Ishikawa (cell line): ENCODE measurements at regions not wholly inside any gene's neighbourhood (a gene's known extent, or its start where the extent isn't known, plus 50 kb on each side); places are given as distances from the start of the nearest gene placed in this dataset.

Experiments used
- CREB1 ChIP-seq: IDR thresholded peaks from 2 replicates; pipeline ENCODE4 v1.6.1; 2012; ENCODE audit warnings: low read depth
- EGR1 ChIP-seq: IDR thresholded peaks from 2 replicates; pipeline ENCODE4 v1.6.1; 2012
- EP300 ChIP-seq: IDR thresholded peaks from 2 replicates; pipeline ENCODE4 v1.6.1; 2012; ENCODE audit warnings: borderline replicate concordance
- FOXM1 ChIP-seq: IDR thresholded peaks from 2 replicates; pipeline ENCODE4 v1.6.1; 2012; ENCODE audit warnings: low read depth, borderline replicate concordance
- RAD21 ChIP-seq: IDR thresholded peaks from 2 replicates; pipeline ENCODE4 v1.6.1; 2012; ENCODE audit warnings: low read depth
- TAF1 ChIP-seq: IDR thresholded peaks from 2 replicates; pipeline ENCODE4 v1.6.1; 2012; ENCODE audit warnings: low read depth, mild to moderate bottlenecking
- TCF12 ChIP-seq: IDR thresholded peaks from 2 replicates; pipeline ENCODE4 v1.6.1; 2012; ENCODE audit warnings: low read depth
- ZBTB7A ChIP-seq: IDR thresholded peaks from 2 replicates; pipeline ENCODE4 v1.6.1; 2012; ENCODE audit warnings: low read depth
- TF ChIP-seq, protein P1 (sequence below): IDR thresholded peaks from 2 replicates; pipeline ENCODE4 v1.6.1; 2012; ENCODE audit warnings: low read depth, mild to moderate bottlenecking
- TF ChIP-seq, protein P2 (sequence below): IDR thresholded peaks from 2 replicates; pipeline ENCODE4 v1.6.1; 2012
- TF ChIP-seq, protein P3 (sequence below): IDR thresholded peaks from 2 replicates; pipeline ENCODE4 v1.6.1; 2012

DNA sequence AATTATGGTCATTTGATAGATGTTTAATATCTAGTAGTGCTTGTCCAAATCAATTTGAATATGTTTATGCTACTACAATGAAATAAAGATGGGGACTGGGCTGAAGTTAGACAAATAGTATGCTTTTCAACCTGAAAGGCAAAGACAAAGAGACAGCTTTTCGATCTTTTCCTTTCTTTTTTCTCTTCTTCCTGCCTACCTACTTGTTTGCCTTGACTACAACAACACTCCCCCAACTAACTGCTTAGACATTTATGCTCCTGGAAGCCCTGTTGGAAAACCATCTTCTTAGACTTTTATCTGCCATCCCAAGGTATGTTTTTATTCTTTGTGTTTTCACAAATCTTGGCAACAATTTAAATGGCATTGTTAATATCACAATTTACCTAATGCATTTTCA lies 374.4 kb upstream of the DDI1 start:
- TF ChIP-seq RAD21 (no peak), FOXM1 (no peak), EGR1 (no peak), TCF12 (no peak), CREB1 (no peak), ZBTB7A (no peak), EP300 (no peak), TAF1 (no peak)
- TF ChIP-seq, protein P1, sequence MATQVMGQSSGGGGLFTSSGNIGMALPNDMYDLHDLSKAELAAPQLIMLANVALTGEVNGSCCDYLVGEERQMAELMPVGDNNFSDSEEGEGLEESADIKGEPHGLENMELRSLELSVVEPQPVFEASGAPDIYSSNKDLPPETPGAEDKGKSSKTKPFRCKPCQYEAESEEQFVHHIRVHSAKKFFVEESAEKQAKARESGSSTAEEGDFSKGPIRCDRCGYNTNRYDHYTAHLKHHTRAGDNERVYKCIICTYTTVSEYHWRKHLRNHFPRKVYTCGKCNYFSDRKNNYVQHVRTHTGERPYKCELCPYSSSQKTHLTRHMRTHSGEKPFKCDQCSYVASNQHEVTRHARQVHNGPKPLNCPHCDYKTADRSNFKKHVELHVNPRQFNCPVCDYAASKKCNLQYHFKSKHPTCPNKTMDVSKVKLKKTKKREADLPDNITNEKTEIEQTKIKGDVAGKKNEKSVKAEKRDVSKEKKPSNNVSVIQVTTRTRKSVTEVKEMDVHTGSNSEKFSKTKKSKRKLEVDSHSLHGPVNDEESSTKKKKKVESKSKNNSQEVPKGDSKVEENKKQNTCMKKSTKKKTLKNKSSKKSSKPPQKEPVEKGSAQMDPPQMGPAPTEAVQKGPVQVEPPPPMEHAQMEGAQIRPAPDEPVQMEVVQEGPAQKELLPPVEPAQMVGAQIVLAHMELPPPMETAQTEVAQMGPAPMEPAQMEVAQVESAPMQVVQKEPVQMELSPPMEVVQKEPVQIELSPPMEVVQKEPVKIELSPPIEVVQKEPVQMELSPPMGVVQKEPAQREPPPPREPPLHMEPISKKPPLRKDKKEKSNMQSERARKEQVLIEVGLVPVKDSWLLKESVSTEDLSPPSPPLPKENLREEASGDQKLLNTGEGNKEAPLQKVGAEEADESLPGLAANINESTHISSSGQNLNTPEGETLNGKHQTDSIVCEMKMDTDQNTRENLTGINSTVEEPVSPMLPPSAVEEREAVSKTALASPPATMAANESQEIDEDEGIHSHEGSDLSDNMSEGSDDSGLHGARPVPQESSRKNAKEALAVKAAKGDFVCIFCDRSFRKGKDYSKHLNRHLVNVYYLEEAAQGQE, result no peak
- TF ChIP-seq, protein P2, sequence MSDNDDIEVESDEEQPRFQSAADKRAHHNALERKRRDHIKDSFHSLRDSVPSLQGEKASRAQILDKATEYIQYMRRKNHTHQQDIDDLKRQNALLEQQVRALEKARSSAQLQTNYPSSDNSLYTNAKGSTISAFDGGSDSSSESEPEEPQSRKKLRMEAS, result no peak
- TF ChIP-seq, protein P3, sequence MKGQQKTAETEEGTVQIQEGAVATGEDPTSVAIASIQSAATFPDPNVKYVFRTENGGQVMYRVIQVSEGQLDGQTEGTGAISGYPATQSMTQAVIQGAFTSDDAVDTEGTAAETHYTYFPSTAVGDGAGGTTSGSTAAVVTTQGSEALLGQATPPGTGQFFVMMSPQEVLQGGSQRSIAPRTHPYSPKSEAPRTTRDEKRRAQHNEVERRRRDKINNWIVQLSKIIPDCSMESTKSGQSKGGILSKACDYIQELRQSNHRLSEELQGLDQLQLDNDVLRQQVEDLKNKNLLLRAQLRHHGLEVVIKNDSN, result no peak
